Left renal pelvis (tissue), 4 donors: ENCODE measurements at regions not wholly inside any gene's neighbourhood (a gene's known extent, or its start where the extent isn't known, plus 50 kb on each side); places are given as distances from the start of the nearest gene placed in this dataset.
"Not testable (repeated sequence)": the region's sequence is repeated elsewhere in the genome, so short reads cannot be mapped to it uniquely, and the experiment has no call there.

ENCODE experiments used
- DNase-seq, 4 donors: peaks; one replicate each; pipeline ENCODE4 v3.0.0-alpha.2; 2013; ENCODE audit warnings: low read depth in 4 of 4, low spot score in 3 of 4

- peak in 3 of 4 donors; percentile 18 to 27 (median 22) for DNase-seq
These were observed 333.9 kb upstream of the FSTL5 start for GRCh38 chr4:162497564-162498167.

DNA sequence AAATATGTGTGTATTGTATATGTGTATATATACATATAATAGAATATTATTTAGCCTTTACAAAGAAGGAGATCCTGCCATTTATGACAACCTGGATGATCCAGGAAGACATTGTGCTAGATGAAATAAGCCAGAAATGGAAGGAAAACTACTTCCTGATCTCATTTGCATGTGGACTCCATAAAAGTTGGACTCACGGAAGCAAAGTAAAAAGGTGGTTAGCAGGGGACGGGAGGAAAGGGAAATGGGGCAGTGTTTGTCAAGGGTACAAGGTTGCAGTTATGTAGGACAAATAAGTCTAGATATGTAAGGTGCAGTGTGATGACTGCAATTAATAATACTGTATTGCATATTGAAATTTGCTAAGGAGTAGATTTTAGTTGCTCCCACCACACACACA lies 331.1 kb upstream of the FSTL5 start:
- DNase-seq, result no peak

DNA sequence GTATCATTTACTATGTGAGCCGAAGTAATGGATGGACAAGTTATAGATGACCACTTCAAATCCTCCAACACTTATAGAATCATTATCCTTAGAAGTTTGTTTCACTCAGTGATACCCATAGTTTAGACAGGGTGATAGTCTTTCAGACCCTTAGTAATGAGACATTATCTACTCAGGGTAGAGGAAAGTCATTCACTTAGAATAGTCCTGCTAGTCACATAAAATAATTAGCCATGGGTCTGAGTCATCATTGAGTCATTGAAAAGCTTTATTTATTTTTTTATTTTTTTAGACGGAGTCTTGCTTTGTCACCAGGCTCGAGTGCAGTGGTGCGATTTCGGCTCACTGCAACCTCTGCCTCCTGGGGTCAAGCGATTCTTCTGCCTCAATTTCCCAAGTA lies 321.7 kb upstream of the FSTL5 start:
- no peak for DNase-seq

GRCh38 chr4:162475246-162475645 lies 311.4 kb upstream of the FSTL5 start:
- no peak for DNase-seq

GRCh38 chr4:162469977-162470376 lies 306.2 kb upstream of the FSTL5 start:
- DNase-seq, result no peak

DNA sequence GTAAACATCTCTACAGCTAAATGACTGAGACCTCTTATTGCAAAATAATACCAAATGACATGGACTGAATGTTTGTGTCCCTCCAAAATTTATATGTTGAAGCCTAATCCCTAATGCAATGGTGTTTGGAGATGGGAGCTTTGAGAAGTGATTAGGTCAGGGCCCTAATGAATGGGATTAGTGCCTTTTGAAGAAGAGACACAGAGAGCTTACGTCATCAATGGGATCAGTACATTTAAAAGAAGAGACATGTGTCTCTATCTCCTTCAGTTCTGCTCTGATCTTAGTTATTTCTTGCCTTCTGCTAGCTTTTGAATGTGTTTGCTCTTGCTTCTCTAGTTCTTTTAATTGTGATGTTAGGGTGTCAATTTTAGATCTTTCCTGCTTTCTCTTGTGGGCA lies 301.6 kb upstream of the FSTL5 start:
- not testable (repeated sequence) for DNase-seq

GRCh38 chr4:162461952-162462351 lies 298.2 kb upstream of the FSTL5 start:
- no peak for DNase-seq

- no peak for DNase-seq
These were observed 294.3 kb upstream of the FSTL5 start for GRCh38 chr4:162458051-162458450.

DNA sequence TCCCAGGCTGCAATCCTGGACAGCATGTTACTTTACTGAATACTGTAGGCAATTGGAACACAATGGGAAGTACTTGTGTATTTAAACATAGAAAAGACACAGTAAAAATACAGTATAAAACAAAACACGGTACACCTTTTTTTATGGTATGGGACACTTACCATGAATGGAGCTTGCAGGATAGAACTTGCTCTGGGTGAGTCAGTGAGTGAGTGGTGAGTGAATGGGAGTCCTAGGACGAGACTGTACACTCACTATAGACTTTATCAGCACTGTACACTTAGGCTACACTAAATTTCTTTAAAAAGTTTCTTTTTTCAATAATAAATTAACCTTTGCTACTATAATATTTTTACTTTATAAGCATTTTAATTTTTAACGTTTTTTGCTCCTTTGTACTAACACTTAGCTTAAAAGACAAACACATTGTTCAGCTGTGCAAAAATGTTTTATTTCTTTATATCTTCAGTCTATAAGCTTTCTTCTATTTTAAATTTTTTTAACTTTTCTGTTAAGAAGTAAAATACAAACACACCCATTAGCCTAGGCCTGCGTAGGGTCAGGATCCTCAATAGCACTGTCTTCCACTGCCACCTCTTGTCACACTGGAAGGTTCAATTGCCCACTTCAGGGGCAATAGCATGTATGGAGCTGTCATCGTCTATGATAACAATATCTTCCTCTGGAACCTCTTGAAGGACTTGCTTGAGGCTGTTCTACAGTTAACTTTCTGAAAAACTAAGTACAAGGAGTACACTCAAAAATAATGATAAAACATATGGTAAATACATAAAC lies 293.5 kb upstream of the FSTL5 start:
- DNase-seq, result no peak

DNA sequence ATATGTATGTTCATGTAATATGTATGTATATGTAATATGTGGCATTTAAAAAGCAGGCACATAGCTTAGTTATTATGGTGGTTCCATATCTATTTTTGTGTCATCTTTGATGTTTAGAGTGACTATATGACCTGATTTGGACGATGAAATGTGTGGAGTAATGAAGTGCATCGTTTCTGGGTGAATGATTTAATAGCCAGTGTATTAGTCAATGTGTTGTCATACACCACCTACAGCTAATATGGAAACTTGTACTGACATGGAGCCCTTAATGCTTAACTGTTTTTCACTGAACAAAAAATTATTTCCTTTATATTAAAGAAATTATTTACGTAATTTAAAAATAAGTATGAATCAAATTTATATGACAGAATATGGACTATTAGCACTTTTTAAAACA lies 292.3 kb upstream of the FSTL5 start:
- no peak for DNase-seq

GRCh38 chr4:162450531-162451035 lies 286.8 kb upstream of the FSTL5 start:
- DNase-seq, result no peak

GRCh38 chr4:162443510-162443909 lies 279.7 kb upstream of the FSTL5 start:
- DNase-seq, result no peak

DNA sequence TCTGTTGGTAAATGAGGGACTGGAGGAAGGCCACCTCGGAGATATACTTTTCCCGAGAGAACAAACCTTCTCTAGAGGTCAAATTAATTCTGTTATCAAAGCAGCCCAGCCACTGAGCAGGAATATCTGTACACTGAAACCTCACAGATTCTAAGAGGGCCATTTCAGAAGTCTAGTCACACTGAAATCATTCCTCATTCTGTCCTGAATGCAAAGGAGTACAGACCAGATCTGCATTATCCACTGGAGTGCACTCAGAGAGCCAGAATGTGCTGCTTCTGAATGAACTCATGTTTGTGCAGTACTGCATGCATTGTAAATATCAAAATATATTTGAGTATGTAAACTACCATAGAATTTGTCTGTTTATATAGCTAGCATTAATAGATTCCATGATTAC lies 278.3 kb upstream of the FSTL5 start:
- DNase-seq, result no peak

DNA sequence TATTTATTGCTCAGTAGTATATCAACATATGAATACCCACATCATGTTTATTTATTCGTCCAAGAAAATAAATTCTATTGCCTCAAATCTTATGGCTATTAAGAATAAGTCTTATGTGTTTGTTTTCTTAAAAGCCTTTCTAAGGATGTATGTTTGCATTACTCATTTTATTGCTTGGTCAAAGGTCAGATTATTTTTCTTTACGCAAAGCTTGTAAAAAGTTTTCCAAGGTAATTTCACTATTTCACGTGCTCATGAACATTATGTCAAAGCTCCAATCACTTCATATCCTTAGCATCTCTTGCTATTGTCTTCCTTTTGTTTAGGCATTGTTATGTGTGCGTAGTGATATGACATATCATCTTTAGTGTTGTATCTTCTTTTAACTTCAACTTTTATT lies 258.5 kb upstream of the FSTL5 start:
- no peak for DNase-seq

- no peak for DNase-seq
These were observed 247.1 kb upstream of the FSTL5 start for GRCh38 chr4:162410854-162411253.

DNA sequence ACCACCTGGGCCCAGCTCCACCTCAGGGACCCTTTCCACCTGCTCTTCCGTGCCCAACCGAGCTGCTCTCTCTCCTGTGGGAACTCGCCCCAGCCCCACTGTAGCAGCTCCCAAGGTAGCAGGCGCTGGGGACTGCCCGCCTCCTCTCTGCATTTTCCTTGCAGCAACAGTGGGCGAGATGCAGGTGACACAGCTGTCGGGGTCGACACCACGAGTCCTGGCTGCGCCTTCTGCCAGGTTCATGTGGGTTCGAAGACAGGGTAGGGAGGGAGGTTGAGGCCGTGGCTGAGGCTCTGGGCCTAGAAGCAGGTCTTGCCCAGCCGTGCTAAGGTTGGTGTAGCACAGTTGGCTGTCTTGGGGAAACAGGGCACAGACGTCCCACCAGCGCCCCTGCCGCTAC lies 245.2 kb upstream of the FSTL5 start:
- DNase-seq, result no peak

DNA sequence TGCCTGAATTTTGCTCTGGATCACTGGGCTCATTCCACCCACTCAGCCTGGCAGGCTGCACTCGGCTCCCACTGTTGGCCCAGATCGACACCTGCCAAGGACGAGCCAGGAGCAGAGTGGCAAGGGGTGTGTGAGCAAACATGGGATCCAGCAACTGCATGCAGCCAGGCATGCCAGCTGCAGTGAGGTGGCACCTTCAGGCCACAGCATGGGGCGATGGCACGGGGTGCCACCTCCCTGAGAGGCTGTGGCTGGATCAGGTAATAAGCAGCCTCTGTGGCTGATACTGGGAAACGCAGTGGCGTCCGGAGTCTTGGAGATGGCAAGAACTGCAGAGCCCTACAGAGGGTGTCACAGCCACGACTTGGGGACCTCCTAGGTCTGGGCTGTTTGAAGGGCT lies 244.5 kb upstream of the FSTL5 start:
- no peak for DNase-seq

- DNase-seq, result no peak
These were observed 243.0 kb upstream of the FSTL5 start for GRCh38 chr4:162406637-162407365.

DNA sequence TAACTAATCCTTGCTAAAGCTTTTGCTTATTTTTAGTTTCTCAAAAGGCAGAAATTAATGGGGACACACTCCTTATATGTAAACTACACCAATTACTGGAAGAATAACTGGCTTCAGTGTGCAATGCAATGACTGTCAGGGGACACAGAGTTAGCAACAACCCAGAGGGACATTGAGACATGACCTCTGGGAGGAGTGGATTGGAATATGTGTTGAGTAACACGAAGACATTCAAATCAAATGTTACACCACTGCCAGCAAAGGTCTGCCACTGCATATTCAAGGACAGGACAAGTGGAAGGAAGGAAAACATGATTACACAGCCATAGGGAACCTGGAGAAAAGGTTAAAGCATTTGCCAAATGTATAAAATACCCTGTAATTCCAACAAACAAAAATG lies 240.1 kb upstream of the FSTL5 start:
- DNase-seq, result no peak

GRCh38 chr4:162403419-162403818 lies 239.6 kb upstream of the FSTL5 start:
- DNase-seq, result no peak

DNA sequence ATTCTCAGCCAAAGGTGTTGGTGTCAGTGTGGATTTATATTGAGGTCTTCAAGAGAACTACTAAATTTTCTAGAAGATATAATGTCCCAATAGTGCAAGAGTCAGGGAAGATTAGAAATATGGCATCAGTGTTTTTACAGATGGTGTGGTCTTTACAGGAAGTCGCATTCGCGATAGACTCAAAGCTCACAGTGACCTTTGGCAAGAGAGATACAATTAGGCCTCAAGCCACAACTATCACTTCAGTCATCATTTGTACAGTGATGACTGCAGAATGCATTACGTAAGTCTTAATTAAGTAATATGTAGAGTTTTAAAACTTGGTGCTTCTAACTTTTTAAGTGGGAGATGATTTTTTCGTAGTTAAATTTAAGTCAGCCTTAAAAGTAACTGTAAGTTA lies 237.2 kb upstream of the FSTL5 start:
- DNase-seq, result no peak

GRCh38 chr4:162392946-162393345 lies 229.1 kb upstream of the FSTL5 start:
- no peak for DNase-seq
